ENCODE measurements at regions not wholly inside any gene's neighbourhood (a gene's known extent, or its start where the extent isn't known, plus 50 kb on each side); places are given as distances from the start of the nearest gene placed in this dataset.
"Not testable (repeated sequence)": the region's sequence is repeated elsewhere in the genome, so short reads cannot be mapped to it uniquely, and the experiment has no call there.

GRCh38 chr12:92070054-92070863 is 75.4 kb downstream of the BTG1 start:
- H3K4me1 Mint-ChIP-seq (ENCODE audit: low read depth): peaks cover 6% of the 10 kb centered on the region
- no peak overlapping the region for H3K27ac Mint-ChIP-seq
- DNase-seq (ENCODE audit: low spot score): no peak

GRCh38 chr12:92068459-92068858 is 77.2 kb downstream of the BTG1 start:
- H3K36me3 Mint-ChIP-seq (ENCODE audit: low read depth): peaks cover 5% of the 10 kb centered on the region
- no peak overlapping the region for H3K27ac Mint-ChIP-seq
- peaks cover 6% of the 10 kb centered on the region for H3K9me3 Mint-ChIP-seq
- H3K4me3 Mint-ChIP-seq: no peak overlapping the region
- H3K27me3 Mint-ChIP-seq (ENCODE audit: low read depth): no peaks in the 10 kb centered on the region
- DNase-seq (ENCODE audit: low spot score): no peak
- peaks cover 4% of the 10 kb centered on the region for H3K4me1 Mint-ChIP-seq (ENCODE audit: low read depth)

More at GRCh38 chr12:92070054-92070863, 75.4 kb downstream of the BTG1 start:
- Mint-ChIP-seq H3K27me3 (ENCODE audit: low read depth) (no peaks in the 10 kb centered on the region), H3K4me3 (no peak overlapping the region), H3K36me3 (ENCODE audit: low read depth) (peaks cover 5% of the 10 kb centered on the region), H3K9me3 (peaks cover 6% of the 10 kb centered on the region)

GRCh38 chr12:92065639-92066038 is 80.0 kb downstream of the BTG1 start:
- H3K4me3 Mint-ChIP-seq: no peak overlapping the region

GRCh38 chr12:92065018-92065499 is 80.6 kb downstream of the BTG1 start:
- Mint-ChIP-seq H3K27ac (no peak overlapping the region), H3K4me3 (no peak overlapping the region), H3K9me3 (peaks cover 8% of the 10 kb centered on the region), H3K4me1 (ENCODE audit: low read depth) (peaks cover 23% of the 10 kb centered on the region), H3K27me3 (ENCODE audit: low read depth) (no peaks in the 10 kb centered on the region), H3K36me3 (ENCODE audit: low read depth) (peaks cover 6% of the 10 kb centered on the region)
- DNase-seq (ENCODE audit: low spot score): peak; percentile 40

More at GRCh38 chr12:92065639-92066038, 80.0 kb downstream of the BTG1 start:
- peaks cover 8% of the 10 kb centered on the region for H3K9me3 Mint-ChIP-seq
- H3K36me3 Mint-ChIP-seq (ENCODE audit: low read depth): peaks cover 6% of the 10 kb centered on the region
- no peak for DNase-seq (ENCODE audit: low spot score)
- H3K4me1 Mint-ChIP-seq (ENCODE audit: low read depth): peaks cover 23% of the 10 kb centered on the region
- no peak overlapping the region for H3K27ac Mint-ChIP-seq
- H3K27me3 Mint-ChIP-seq (ENCODE audit: low read depth): no peaks in the 10 kb centered on the region

- DNase-seq (ENCODE audit: low spot score): no peak
- Mint-ChIP-seq H3K36me3 (ENCODE audit: low read depth) (peaks cover 6% of the 10 kb centered on the region), H3K4me1 (ENCODE audit: low read depth) (peaks cover 26% of the 10 kb centered on the region), H3K27me3 (ENCODE audit: low read depth) (no peaks in the 10 kb centered on the region), H3K27ac (no peak overlapping the region), H3K9me3 (peaks cover 8% of the 10 kb centered on the region), H3K4me3 (no peak overlapping the region)
Observed at GRCh38 chr12:92064422-92064821, 81.2 kb downstream of the BTG1 start.

GRCh38 chr12:92063641-92064040 is 82.0 kb downstream of the BTG1 start:
- Mint-ChIP-seq H3K27me3 (ENCODE audit: low read depth) (no peaks in the 10 kb centered on the region), H3K36me3 (ENCODE audit: low read depth) (peaks cover 6% of the 10 kb centered on the region), H3K4me1 (ENCODE audit: low read depth) (peaks cover 32% of the 10 kb centered on the region), H3K27ac (no peak overlapping the region), H3K4me3 (no peak overlapping the region), H3K9me3 (peaks cover 8% of the 10 kb centered on the region)
- DNase-seq (ENCODE audit: low spot score): no peak

- no peak for DNase-seq (ENCODE audit: low spot score)
- no peak overlapping the region for H3K4me3 Mint-ChIP-seq
- peaks cover 39% of the 10 kb centered on the region for H3K4me1 Mint-ChIP-seq (ENCODE audit: low read depth)
- no peaks in the 10 kb centered on the region for H3K27me3 Mint-ChIP-seq (ENCODE audit: low read depth)
- H3K36me3 Mint-ChIP-seq (ENCODE audit: low read depth): peaks cover 9% of the 10 kb centered on the region
- H3K9me3 Mint-ChIP-seq: peaks cover 9% of the 10 kb centered on the region
- H3K27ac Mint-ChIP-seq: no peak overlapping the region
Observed at GRCh38 chr12:92062539-92063493, 82.8 kb downstream of the BTG1 start.

GRCh38 chr12:92061061-92061460 is 84.6 kb downstream of the BTG1 start:
- H3K27ac Mint-ChIP-seq: no peak overlapping the region

GRCh38 chr12:92059960-92060359 is 85.7 kb downstream of the BTG1 start:
- H3K9me3 Mint-ChIP-seq: peaks cover 20% of the 10 kb centered on the region
- no peaks in the 10 kb centered on the region for H3K27me3 Mint-ChIP-seq (ENCODE audit: low read depth)
- no peak for DNase-seq (ENCODE audit: low spot score)
- peaks cover 16% of the 10 kb centered on the region for H3K36me3 Mint-ChIP-seq (ENCODE audit: low read depth)
- no peak overlapping the region for H3K4me3 Mint-ChIP-seq
- peaks cover 61% of the 10 kb centered on the region for H3K4me1 Mint-ChIP-seq (ENCODE audit: low read depth)
- H3K27ac Mint-ChIP-seq: no peak overlapping the region

More at GRCh38 chr12:92061061-92061460, 84.6 kb downstream of the BTG1 start:
- Mint-ChIP-seq H3K27me3 (ENCODE audit: low read depth) (no peaks in the 10 kb centered on the region), H3K9me3 (peaks cover 20% of the 10 kb centered on the region), H3K4me3 (no peak overlapping the region), H3K4me1 (ENCODE audit: low read depth) (peaks cover 56% of the 10 kb centered on the region), H3K36me3 (ENCODE audit: low read depth) (peaks cover 12% of the 10 kb centered on the region)
- no peak for DNase-seq (ENCODE audit: low spot score)

GRCh38 chr12:92058664-92059063 is 87.0 kb downstream of the BTG1 start:
- DNase-seq (ENCODE audit: low spot score): no peak
- Mint-ChIP-seq H3K9me3 (peaks cover 20% of the 10 kb centered on the region), H3K27ac (peak overlapping the region; percentile 76), H3K27me3 (ENCODE audit: low read depth) (no peaks in the 10 kb centered on the region), H3K4me3 (no peak overlapping the region), H3K4me1 (ENCODE audit: low read depth) (peaks cover 63% of the 10 kb centered on the region), H3K36me3 (ENCODE audit: low read depth) (peaks cover 16% of the 10 kb centered on the region)

GRCh38 chr12:92056756-92057155 is 88.9 kb downstream of the BTG1 start:
- DNase-seq (ENCODE audit: low spot score); H3K27me3 Mint-ChIP-seq (ENCODE audit: low read depth): not testable (repeated sequence)
- Mint-ChIP-seq H3K4me1 (ENCODE audit: low read depth) (peaks cover 63% of the 10 kb centered on the region), H3K9me3 (peaks cover 20% of the 10 kb centered on the region), H3K36me3 (ENCODE audit: low read depth) (peaks cover 22% of the 10 kb centered on the region), H3K4me3 (peak overlapping the region; percentile 75), H3K27ac (peak overlapping the region; percentile 86)

- Mint-ChIP-seq H3K36me3 (ENCODE audit: low read depth) (peaks cover 21% of the 10 kb centered on the region), H3K4me3 (peak overlapping the region; percentile 75), H3K27ac (peak overlapping the region; percentile 86), H3K27me3 (ENCODE audit: low read depth) (no peaks in the 10 kb centered on the region), H3K9me3 (peaks cover 17% of the 10 kb centered on the region), H3K4me1 (ENCODE audit: low read depth) (peaks cover 64% of the 10 kb centered on the region)
- no peak for DNase-seq (ENCODE audit: low spot score)
Observed at GRCh38 chr12:92056290-92056689, 89.4 kb downstream of the BTG1 start.

- Mint-ChIP-seq H3K27me3 (ENCODE audit: low read depth) (no peaks in the 10 kb centered on the region), H3K27ac (peak overlapping the region; percentile 86), H3K4me1 (ENCODE audit: low read depth) (peaks cover 63% of the 10 kb centered on the region), H3K4me3 (peak overlapping the region; percentile 75), H3K9me3 (peaks cover 17% of the 10 kb centered on the region), H3K36me3 (ENCODE audit: low read depth) (peaks cover 21% of the 10 kb centered on the region)
- peak; percentile 68 for DNase-seq (ENCODE audit: low spot score)
Observed at GRCh38 chr12:92055877-92056276, 89.8 kb downstream of the BTG1 start.

GRCh38 chr12:92051441-92051840 is 94.2 kb downstream of the BTG1 start:
- DNase-seq (ENCODE audit: low spot score): no peak
- peaks cover 5% of the 10 kb centered on the region for H3K9me3 Mint-ChIP-seq
- H3K4me1 Mint-ChIP-seq (ENCODE audit: low read depth): peaks cover 65% of the 10 kb centered on the region
- peak overlapping the region; percentile 9 for H3K27ac Mint-ChIP-seq
- H3K36me3 Mint-ChIP-seq (ENCODE audit: low read depth): peaks cover 20% of the 10 kb centered on the region
- no peak overlapping the region for H3K4me3 Mint-ChIP-seq
- no peaks in the 10 kb centered on the region for H3K27me3 Mint-ChIP-seq (ENCODE audit: low read depth)

Measured in T-helper 2 cell treated with Interferon-gamma antibody and Interleukin-4, amounts not matched to agents 5 μg/mL and 100 μg/mL, for 36 hours (primary cell).